RWPE1 (cell line): ENCODE measurements at regions not wholly inside any gene's neighbourhood (a gene's known extent, or its start where the extent isn't known, plus 50 kb on each side); places are given as distances from the start of the nearest gene placed in this dataset.

Source experiments
- CTCF ChIA-PET: fragments of 350-600 bp; sonication (Branson Sonifier 250); formaldehyde crosslinking; extraction: SDS; loops from one replicate; lab custom pipeline; 2021; lab: Yijun Ruan, JAX
- POLR2A ChIA-PET: fragments of 400-600 bp; formaldehyde crosslinking; extraction: SDS; loops from one replicate; lab custom pipeline; 2020; ENCODE audit warnings: antibody characterized with exemption; ENCODE audit not compliant: low non-redundant PET; lab: Yijun Ruan, JAX
- DNase-seq: peaks from one replicate; pipeline ENCODE4 v3.0.0; 2012; ENCODE audit warnings: low spot score
- H3K27ac ChIP-seq: fragments of 450-650 bp; 2 replicates; pipeline ENCODE4 v1.5.1; 2017
- TF ChIP-seq, protein P1 (sequence below): fragments of 450-650 bp; conservative IDR thresholded peaks from 2 replicates; pipeline ENCODE4 v1.5.1; 2017; ENCODE audit warnings: low read depth, mild to moderate bottlenecking

- DNase-seq = no peak
- no peak overlapping the region for H3K27ac ChIP-seq
- ChIA-PET POLR2A (no interaction called here), CTCF (no interaction called here)
- TF ChIP-seq, protein P1, sequence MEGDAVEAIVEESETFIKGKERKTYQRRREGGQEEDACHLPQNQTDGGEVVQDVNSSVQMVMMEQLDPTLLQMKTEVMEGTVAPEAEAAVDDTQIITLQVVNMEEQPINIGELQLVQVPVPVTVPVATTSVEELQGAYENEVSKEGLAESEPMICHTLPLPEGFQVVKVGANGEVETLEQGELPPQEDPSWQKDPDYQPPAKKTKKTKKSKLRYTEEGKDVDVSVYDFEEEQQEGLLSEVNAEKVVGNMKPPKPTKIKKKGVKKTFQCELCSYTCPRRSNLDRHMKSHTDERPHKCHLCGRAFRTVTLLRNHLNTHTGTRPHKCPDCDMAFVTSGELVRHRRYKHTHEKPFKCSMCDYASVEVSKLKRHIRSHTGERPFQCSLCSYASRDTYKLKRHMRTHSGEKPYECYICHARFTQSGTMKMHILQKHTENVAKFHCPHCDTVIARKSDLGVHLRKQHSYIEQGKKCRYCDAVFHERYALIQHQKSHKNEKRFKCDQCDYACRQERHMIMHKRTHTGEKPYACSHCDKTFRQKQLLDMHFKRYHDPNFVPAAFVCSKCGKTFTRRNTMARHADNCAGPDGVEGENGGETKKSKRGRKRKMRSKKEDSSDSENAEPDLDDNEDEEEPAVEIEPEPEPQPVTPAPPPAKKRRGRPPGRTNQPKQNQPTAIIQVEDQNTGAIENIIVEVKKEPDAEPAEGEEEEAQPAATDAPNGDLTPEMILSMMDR = no peak
Measured at GRCh38 chr2:65807942-65808341, 375.5 kb upstream of the SPRED2 start.

- no peak for DNase-seq
- CTCF ChIA-PET = no interaction called here
- TF ChIP-seq, protein P1 = no peak
- POLR2A ChIA-PET = no interaction called here
- no peak overlapping the region for H3K27ac ChIP-seq
Measured at GRCh38 chr2:65804777-65805176, 372.4 kb upstream of the SPRED2 start.

GRCh38 chr2:65802298-65802942, 370.0 kb upstream of the SPRED2 start:
- no peak overlapping the region for H3K27ac ChIP-seq
- ChIA-PET POLR2A (no interaction called here), CTCF (no interaction called here)
- TF ChIP-seq, protein P1 = no peak
- DNase-seq = no peak

GRCh38 chr2:65800998-65801397, 368.6 kb upstream of the SPRED2 start:
- H3K27ac ChIP-seq = no peak overlapping the region
- POLR2A ChIA-PET = no interaction called here
- DNase-seq = no peak
- TF ChIP-seq, protein P1 = no peak; the same call in 1 of the 2 replicates
- CTCF ChIA-PET = interaction anchor here (0.6 to 0.7 kb wide), 3 partner anchors 39 to 749 kb away, joined by 3 read pairs; no protein-coding TSS in a partner anchor

GRCh38 chr2:65799141-65799854, 366.9 kb upstream of the SPRED2 start:
- TF ChIP-seq, protein P1 = no peak
- ChIA-PET POLR2A (no interaction called here), CTCF (no interaction called here)
- H3K27ac ChIP-seq = no peak overlapping the region
- DNase-seq = no peak

DNA sequence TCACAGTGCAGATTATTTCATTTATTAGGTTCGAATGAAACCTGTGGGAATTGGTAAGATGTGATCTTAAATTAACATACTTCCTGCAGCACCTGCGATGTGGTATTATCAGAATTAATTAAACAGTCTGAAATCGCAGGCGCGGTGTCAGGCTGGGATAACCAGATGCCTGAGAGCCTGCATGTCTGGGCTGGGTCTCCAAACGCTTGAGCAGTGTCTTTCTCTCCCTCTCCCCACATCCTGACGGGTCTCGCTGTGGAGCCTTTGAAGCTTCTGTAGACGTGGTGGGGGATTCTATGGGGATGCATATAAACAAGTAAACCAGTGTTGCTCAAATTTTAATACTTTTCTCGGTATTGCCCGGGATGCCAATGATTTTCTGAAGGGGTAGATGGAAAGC, 366.2 kb upstream of the SPRED2 start:
- no peak overlapping the region for H3K27ac ChIP-seq
- ChIA-PET CTCF (no interaction called here), POLR2A (no interaction called here)
- TF ChIP-seq, protein P1 = no peak
- DNase-seq = no peak
